GM18498 (cell line): ENCODE measurements at regions not wholly inside any gene's neighbourhood (a gene's known extent, or its start where the extent isn't known, plus 50 kb on each side); places are given as distances from the start of the nearest gene placed in this dataset.

Experiments
- ATAC-seq: cut with Tn5 transposase; IDR thresholded peaks from one replicate; pipeline ENCODE4 v1.9.1; 2021; ENCODE audit warnings: mild to moderate bottlenecking, moderate library complexity; ENCODE audit not compliant: unreplicated experiment

GRCh38 chr2:65488527-65488926 is 56.1 kb upstream of the SPRED2 start:
- no peak for ATAC-seq

- no peak for ATAC-seq
Measured at GRCh38 chr2:65487404-65487803, 55.0 kb upstream of the SPRED2 start.

- ATAC-seq = no peak
Measured at GRCh38 chr2:65486802-65487201, 54.4 kb upstream of the SPRED2 start.

- no peak for ATAC-seq
Measured at GRCh38 chr2:65486282-65486681, 53.9 kb upstream of the SPRED2 start.

- no peak for ATAC-seq
Measured at GRCh38 chr2:65485839-65486238, 53.4 kb upstream of the SPRED2 start.

- ATAC-seq = no peak
Measured at GRCh38 chr2:65483763-65484162, 51.4 kb upstream of the SPRED2 start.

- no peak for ATAC-seq
Measured at GRCh38 chr2:65482971-65483370, 50.6 kb upstream of the SPRED2 start.
